ENCODE measurements at regions not wholly inside any gene's neighbourhood (a gene's known extent, or its start where the extent isn't known, plus 50 kb on each side); places are given as distances from the start of the nearest gene placed in this dataset.

DNA sequence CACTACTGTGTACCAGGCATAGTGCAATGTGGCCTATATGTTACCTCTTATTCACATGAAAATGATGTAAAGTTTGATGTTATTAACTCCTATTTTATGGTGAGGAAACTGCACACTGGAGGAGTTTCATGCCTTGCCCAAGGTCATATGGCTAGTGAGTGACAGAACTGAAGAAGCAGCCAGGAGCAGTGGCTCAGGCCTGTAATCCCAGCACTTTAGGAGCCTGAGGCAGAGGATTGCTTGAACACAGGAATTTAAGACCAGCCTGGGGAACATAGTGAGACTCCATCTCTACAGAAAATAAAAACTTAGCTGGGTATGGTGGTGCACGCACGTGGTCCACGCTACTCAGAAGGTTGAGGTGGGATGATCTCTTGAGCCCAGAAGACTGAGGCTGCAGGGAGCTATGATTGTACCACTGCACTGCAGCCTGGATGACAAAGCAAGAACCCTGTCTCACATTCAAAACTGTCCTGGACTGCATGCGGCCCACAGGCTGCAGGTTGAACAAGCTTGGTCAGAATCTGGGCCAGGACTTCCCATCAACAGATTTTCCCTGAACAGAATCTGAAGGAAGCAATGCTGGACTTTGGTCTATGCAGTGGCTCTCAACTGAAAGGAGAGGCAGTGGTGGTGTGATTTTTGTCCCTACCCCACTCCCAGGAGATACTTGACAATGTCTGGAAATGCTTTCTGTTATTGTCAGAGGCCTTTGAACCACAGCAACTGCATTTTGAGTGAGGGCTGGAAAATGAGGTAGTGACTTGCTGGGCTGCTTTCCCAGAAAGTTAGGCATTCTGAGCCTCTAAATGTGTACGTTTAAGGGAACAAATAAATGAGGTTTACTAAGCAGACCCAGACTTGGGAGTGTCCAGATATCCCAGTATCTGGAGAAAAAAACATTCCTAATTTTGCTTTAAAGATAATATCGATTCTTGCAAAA is 479.5 kb downstream of the TMEM114 start:
- DNase-seq (no peak), ATAC-seq (ENCODE audit: low read depth) (no peak)
- POLR2A ChIA-PET: no interaction called here
- TF ChIP-seq, protein P1, sequence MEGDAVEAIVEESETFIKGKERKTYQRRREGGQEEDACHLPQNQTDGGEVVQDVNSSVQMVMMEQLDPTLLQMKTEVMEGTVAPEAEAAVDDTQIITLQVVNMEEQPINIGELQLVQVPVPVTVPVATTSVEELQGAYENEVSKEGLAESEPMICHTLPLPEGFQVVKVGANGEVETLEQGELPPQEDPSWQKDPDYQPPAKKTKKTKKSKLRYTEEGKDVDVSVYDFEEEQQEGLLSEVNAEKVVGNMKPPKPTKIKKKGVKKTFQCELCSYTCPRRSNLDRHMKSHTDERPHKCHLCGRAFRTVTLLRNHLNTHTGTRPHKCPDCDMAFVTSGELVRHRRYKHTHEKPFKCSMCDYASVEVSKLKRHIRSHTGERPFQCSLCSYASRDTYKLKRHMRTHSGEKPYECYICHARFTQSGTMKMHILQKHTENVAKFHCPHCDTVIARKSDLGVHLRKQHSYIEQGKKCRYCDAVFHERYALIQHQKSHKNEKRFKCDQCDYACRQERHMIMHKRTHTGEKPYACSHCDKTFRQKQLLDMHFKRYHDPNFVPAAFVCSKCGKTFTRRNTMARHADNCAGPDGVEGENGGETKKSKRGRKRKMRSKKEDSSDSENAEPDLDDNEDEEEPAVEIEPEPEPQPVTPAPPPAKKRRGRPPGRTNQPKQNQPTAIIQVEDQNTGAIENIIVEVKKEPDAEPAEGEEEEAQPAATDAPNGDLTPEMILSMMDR (IDR thresholded peaks at IDR 0.05): no peak
- intact Hi-C loops (cut with micrococcal nuclease): no loop called here
- Mint-ChIP-seq H3K27me3 (no peaks in the 10 kb centered on the region), H3K4me3 (no peak overlapping the region), H3K9me3 (peaks cover 10% of the 10 kb centered on the region), H3K4me1 (no peaks in the 10 kb centered on the region), H3K36me3 (ENCODE audit: low read depth) (no peaks in the 10 kb centered on the region), H3K27ac (no peak overlapping the region)
- CTCF ChIA-PET: no interaction called here

DNA sequence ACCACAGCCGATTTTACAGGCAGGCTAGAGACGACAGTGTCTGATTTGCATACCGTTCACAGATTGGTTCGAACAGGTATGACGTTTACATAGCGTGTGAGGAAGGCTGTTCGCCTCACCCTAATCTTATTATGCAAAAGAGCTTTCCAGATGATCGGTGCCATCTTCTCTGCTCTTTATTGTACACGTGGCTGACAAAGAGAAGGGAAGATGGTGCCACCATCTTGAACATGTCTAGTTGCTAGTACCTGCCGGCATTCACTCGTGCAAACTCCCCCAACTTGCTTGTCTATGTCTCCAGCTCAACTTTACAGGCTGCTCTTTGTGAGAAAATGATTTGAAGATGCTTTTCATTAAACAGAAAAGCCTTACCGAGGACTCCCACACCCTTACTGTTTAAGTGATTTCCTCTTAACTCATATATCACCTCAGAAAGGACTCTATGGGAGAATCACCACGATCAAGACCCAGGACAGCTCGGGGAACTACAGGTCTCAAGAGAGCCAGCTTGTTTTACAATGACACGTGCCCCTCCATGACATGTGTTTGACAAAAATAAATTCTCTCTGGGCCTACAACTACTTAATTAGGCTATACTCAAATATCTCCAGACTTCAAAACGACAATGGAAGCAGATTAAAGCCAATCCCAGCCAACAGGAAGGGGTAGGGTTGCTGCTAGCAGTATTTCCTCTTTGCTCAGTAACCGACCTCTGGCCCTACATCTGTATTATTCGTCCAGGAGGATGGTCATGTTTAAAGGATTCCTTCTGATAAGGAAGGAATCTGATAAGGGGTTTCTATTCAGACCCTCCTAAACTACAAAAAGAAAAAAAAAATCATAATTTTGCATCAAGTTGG is 480.6 kb downstream of the TMEM114 start:
- ATAC-seq (ENCODE audit: low read depth): no peak
- H3K27ac Mint-ChIP-seq: no peak overlapping the region
- TF ChIP-seq, protein P1 (IDR thresholded peaks at IDR 0.05): no peak
- peaks cover 8% of the 10 kb centered on the region for H3K9me3 Mint-ChIP-seq
- no peaks in the 10 kb centered on the region for H3K4me1 Mint-ChIP-seq
- POLR2A ChIA-PET: no interaction called here
- no peak for DNase-seq
- H3K36me3 Mint-ChIP-seq (ENCODE audit: low read depth): no peaks in the 10 kb centered on the region
- no peak overlapping the region for H3K4me3 Mint-ChIP-seq
- no peaks in the 10 kb centered on the region for H3K27me3 Mint-ChIP-seq
- CTCF ChIA-PET: no interaction called here
- intact Hi-C loops (cut with micrococcal nuclease): no loop called here

DNA sequence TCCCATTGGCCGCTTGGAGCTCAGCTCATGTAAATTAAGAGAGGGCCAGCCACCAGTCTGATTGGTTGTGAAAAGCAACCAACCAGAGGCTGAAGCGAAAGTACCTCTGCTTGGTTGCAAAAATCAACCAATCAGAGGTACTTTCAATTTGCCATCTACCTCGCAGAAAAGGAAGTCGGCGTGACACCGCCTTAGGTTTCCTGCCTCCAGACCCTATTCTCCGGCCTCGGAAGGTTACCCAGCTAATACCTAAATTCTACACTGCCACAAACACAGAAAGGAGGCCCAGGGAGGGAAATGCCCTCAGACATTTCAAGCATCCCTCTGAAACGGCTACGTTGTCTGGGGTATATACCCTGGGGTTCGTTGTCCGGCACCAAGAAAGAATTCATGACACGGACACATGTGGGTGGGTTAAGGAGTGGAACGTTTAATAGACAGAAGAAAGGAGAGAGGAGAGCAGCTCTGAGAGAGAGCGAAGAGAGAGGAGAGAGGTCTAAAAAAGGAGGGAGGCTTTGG is 481.3 kb downstream of the TMEM114 start:
- CTCF ChIA-PET: no interaction called here
- DNase-seq (no peak), ATAC-seq (ENCODE audit: low read depth) (no peak)
- intact Hi-C loops (cut with micrococcal nuclease): no loop called here
- H3K36me3 Mint-ChIP-seq (ENCODE audit: low read depth): no peaks in the 10 kb centered on the region
- no peak overlapping the region for H3K4me3 Mint-ChIP-seq
- no peaks in the 10 kb centered on the region for H3K27me3 Mint-ChIP-seq
- no peaks in the 10 kb centered on the region for H3K4me1 Mint-ChIP-seq
- TF ChIP-seq, protein P1 (IDR thresholded peaks at IDR 0.05): no peak
- peaks cover 8% of the 10 kb centered on the region for H3K9me3 Mint-ChIP-seq
- H3K27ac Mint-ChIP-seq: no peak overlapping the region
- POLR2A ChIA-PET: no interaction called here

DNA sequence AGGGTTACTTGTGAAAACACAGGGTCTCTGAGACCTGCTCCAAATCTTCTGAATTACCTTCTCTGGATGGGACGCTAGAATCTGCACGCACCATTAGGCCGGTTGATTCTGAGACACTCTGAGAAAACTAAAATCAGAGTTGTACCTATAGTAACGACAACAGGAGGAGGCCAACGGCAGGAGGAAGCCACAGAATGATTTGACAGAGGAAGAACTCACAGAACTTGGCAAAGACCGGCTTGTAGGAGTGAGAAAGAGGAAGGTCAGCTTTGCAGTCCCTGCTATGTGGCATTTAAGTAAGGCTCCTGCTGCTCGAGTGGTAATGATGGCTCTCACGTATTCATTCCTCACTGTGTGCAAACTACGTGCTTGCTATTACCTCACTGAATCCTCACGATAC is 483.0 kb downstream of the TMEM114 start:
- DNase-seq (no peak), ATAC-seq (ENCODE audit: low read depth) (no peak)
- H3K4me3 Mint-ChIP-seq: no peak overlapping the region
- no peaks in the 10 kb centered on the region for H3K4me1 Mint-ChIP-seq
- ChIA-PET CTCF (no interaction called here), POLR2A (no interaction called here)
- no peaks in the 10 kb centered on the region for H3K36me3 Mint-ChIP-seq (ENCODE audit: low read depth)
- H3K9me3 Mint-ChIP-seq: peaks cover 5% of the 10 kb centered on the region
- no peak overlapping the region for H3K27ac Mint-ChIP-seq
- no peaks in the 10 kb centered on the region for H3K27me3 Mint-ChIP-seq
- TF ChIP-seq, protein P1 (IDR thresholded peaks at IDR 0.05): no peak
- intact Hi-C loops (cut with micrococcal nuclease): no loop called here

All from activated B cell treated with CpG ODN at 0.5 μM for 24 hours (primary cell).